IMR-90 (cell line): ENCODE measurements at regions not wholly inside any gene's neighbourhood (a gene's known extent, or its start where the extent isn't known, plus 50 kb on each side); places are given as distances from the start of the nearest gene placed in this dataset.
A peak's percentile ranks its signal among the peaks of the same experiment; 100 is the strongest.

Experiments
- ATAC-seq: fragments of 200-7000 bp; cut with Tn5 transposase; 2 replicates; pipeline ENCODE4 v1.9.1; 2020; ENCODE audit warnings: low read depth, mild to moderate bottlenecking, moderate library complexity
- BruUV-seq: library from RNA; stranded (reverse); fragments of 400-500 nt; replicated peaks from 2 replicates; lab custom pipeline; 2021; lab: Mats Ljungman, UMichigan
- CTCF ChIA-PET: fragments of 300-600 bp; formaldehyde crosslinking; extraction: SDS; loops from one replicate; lab custom pipeline; 2021; ENCODE audit warnings: antibody characterized with exemption; lab: Yijun Ruan, JAX
- POLR2A ChIA-PET: fragments of 300-600 bp; sonication (Branson Sonifier 250); formaldehyde crosslinking; loops from one replicate; lab custom pipeline; 2022; ENCODE audit warnings: antibody characterized with exemption; ENCODE audit not compliant: unreplicated experiment; lab: Charles Lee
- DNase-seq: peaks from one replicate; pipeline ENCODE4 v3.0.0; 2013
- H2AFZ ChIP-seq: replicated peaks from 2 replicates; pipeline ENCODE3; 2013; ENCODE audit warnings: low read length, mild to moderate bottlenecking; ENCODE audit not compliant: poor library complexity
- H2AK5ac ChIP-seq: 2 replicates; pipeline ENCODE4 v1.6.1; 2013; ENCODE audit warnings: low read depth, low read length, inconsistent platforms
- H2AK9ac ChIP-seq: replicated peaks from 2 replicates; pipeline ENCODE3; 2013; ENCODE audit warnings: mild to moderate bottlenecking, low read depth, low read length, moderate library complexity; ENCODE audit not compliant: poor library complexity
- H2BK120ac ChIP-seq: 2 replicates; pipeline ENCODE4 v1.6.1; 2013; ENCODE audit warnings: low read depth, low read length, inconsistent platforms
- H2BK15ac ChIP-seq: 3 replicates; pipeline ENCODE4 v1.6.1; 2013; ENCODE audit warnings: low read depth, low read length, inconsistent platforms
- H2BK20ac ChIP-seq: 2 replicates; pipeline ENCODE4 v1.6.1; 2013; ENCODE audit warnings: low read depth, mild to moderate bottlenecking, inconsistent platforms, low read length, moderate library complexity
- H2BK5ac ChIP-seq: 2 replicates; pipeline ENCODE4 v1.6.1; 2013; ENCODE audit warnings: mild to moderate bottlenecking, low read depth, low read length, inconsistent platforms; ENCODE audit not compliant: poor library complexity, severe bottlenecking
- H3K14ac ChIP-seq: replicated peaks from 2 replicates; pipeline ENCODE4 v1.6.1; 2013; ENCODE audit warnings: low read depth, low read length, inconsistent platforms
- H3K18ac ChIP-seq: 2 replicates; pipeline ENCODE4 v1.6.1; 2013; ENCODE audit warnings: low read depth, low read length, control low read depth
- H3K23ac ChIP-seq: 2 replicates; pipeline ENCODE4 v1.6.1; 2013; ENCODE audit warnings: low read depth, low read length, inconsistent platforms
- H3K27ac ChIP-seq: 2 replicates; pipeline ENCODE4 v1.5.1; 2013; ENCODE audit warnings: mild to moderate bottlenecking, control low read depth, low read length; ENCODE audit not compliant: insufficient read depth
- H3K27me3 ChIP-seq: 2 replicates; pipeline ENCODE4 v1.6.1; 2013; ENCODE audit warnings: low read length; ENCODE audit not compliant: control insufficient read depth, insufficient read depth
- H3K36me3 ChIP-seq: 2 replicates; pipeline ENCODE4 v1.6.1; 2013; ENCODE audit warnings: low read length, mixed read lengths; ENCODE audit not compliant: control insufficient read depth, insufficient read depth
- H3K4ac ChIP-seq: 2 replicates; pipeline ENCODE4 v1.6.1; 2013; ENCODE audit warnings: low read depth, low read length, inconsistent platforms
- H3K4me1 ChIP-seq: 2 replicates; pipeline ENCODE4 v1.6.1; 2013; ENCODE audit warnings: low read length, mixed read lengths; ENCODE audit not compliant: control insufficient read depth, insufficient read depth
- H3K4me2 ChIP-seq: 2 replicates; pipeline ENCODE4 v1.6.1; 2013; ENCODE audit warnings: low read depth, mild to moderate bottlenecking, control low read depth, low read length, moderate library complexity
- H3K4me3 ChIP-seq: 2 replicates; pipeline ENCODE4 v1.5.1; 2013; ENCODE audit warnings: low read depth, mild to moderate bottlenecking, control low read depth, low read length, moderate library complexity; ENCODE audit not compliant: insufficient read depth
- H3K56ac ChIP-seq: 2 replicates; pipeline ENCODE4 v1.6.1; 2013; ENCODE audit warnings: low read length, inconsistent platforms; ENCODE audit not compliant: insufficient read depth; ENCODE audit errors: extremely low read depth
- H3K79me1 ChIP-seq, 2 experiments: 2 replicates each; pipeline ENCODE4 v1.6.1; 2013; ENCODE audit warnings: low read length in 2 of 2, inconsistent platforms in 1 of 2, low read depth in 1 of 2
- H3K9ac ChIP-seq: 2 replicates; pipeline ENCODE4 v1.6.1; 2013; ENCODE audit warnings: low read depth, low read length, control low read depth
- H3K9me1 ChIP-seq: 2 replicates; pipeline ENCODE4 v1.6.1; 2013; ENCODE audit warnings: low read length, inconsistent platforms; ENCODE audit not compliant: insufficient read depth
- H3K9me3 ChIP-seq: 2 replicates; pipeline ENCODE4 v1.6.1; 2013; ENCODE audit warnings: low read length; ENCODE audit not compliant: control insufficient read depth, insufficient read depth
- H4K20me1 ChIP-seq: 2 replicates; pipeline ENCODE4 v1.6.1; 2013; ENCODE audit warnings: low read length, inconsistent platforms; ENCODE audit not compliant: insufficient read depth
- H4K5ac ChIP-seq: 2 replicates; pipeline ENCODE4 v1.6.1; 2013; ENCODE audit warnings: mild to moderate bottlenecking, low read depth, low read length, control low read depth
- H4K8ac ChIP-seq, 2 experiments: 2 replicates each; pipeline ENCODE4 v1.6.1; 2013; ENCODE audit warnings: low read depth in 2 of 2, low read length in 2 of 2, control low read depth in 1 of 2, inconsistent platforms in 1 of 2
- H4K91ac ChIP-seq: 2 replicates; pipeline ENCODE4 v1.6.1; 2013; ENCODE audit warnings: low read depth, low read length, inconsistent platforms; ENCODE audit not compliant: insufficient read depth
- BHLHE40 ChIP-seq: fragments of 150-350 bp; IDR thresholded peaks from 2 replicates; pipeline ENCODE4 v1.6.1; 2016; ENCODE audit warnings: mild to moderate bottlenecking, low read depth, low read length
- CEBPB ChIP-seq: IDR thresholded peaks from 2 replicates; pipeline ENCODE4 v1.6.1; 2012; ENCODE audit warnings: low read depth, low read length, improper control_type of control experiment
- CHD1 ChIP-seq: IDR thresholded peaks from 2 replicates; pipeline ENCODE4 v1.6.1; 2012; ENCODE audit warnings: low read depth, low read length, improper control_type of control experiment
- CTCF ChIP-seq: conservative IDR thresholded peaks from 2 replicates; pipeline ENCODE4 v1.5.1; 2012; ENCODE audit warnings: mild to moderate bottlenecking, low read depth, low read length, improper control_type of control experiment
- ELK1 ChIP-seq: fragments of 150-350 bp; IDR thresholded peaks from 2 replicates; pipeline ENCODE4 v1.6.1; 2016; ENCODE audit warnings: low read depth, mild to moderate bottlenecking, low read length, moderate library complexity, borderline replicate concordance
- FOS ChIP-seq: fragments of 150-350 bp; IDR thresholded peaks from 2 replicates; pipeline ENCODE4 v1.6.1; 2016; ENCODE audit warnings: low read depth, low read length
- MAFK ChIP-seq: IDR thresholded peaks from 2 replicates; pipeline ENCODE4 v1.6.1; 2012; ENCODE audit warnings: low read depth, low read length, improper control_type of control experiment
- MAZ ChIP-seq: IDR thresholded peaks from 2 replicates; pipeline ENCODE4 v1.6.1; 2012; ENCODE audit warnings: low read depth, mild to moderate bottlenecking, low read length, improper control_type of control experiment, moderate library complexity, borderline replicate concordance
- MXI1 ChIP-seq: IDR thresholded peaks from 2 replicates; pipeline ENCODE4 v1.6.1; 2012; ENCODE audit warnings: low read depth, mild to moderate bottlenecking, low read length, moderate library complexity, borderline replicate concordance
- NFE2L2 ChIP-seq: fragments of 150-350 bp; IDR thresholded peaks from 2 replicates; pipeline ENCODE4 v1.6.1; 2016; ENCODE audit warnings: low read depth, mild to moderate bottlenecking, low read length
- POLR2A ChIP-seq: IDR thresholded peaks from 2 replicates; pipeline ENCODE4 v1.6.1; 2012; ENCODE audit warnings: mild to moderate bottlenecking, low read depth, low read length
- RAD21 ChIP-seq: IDR thresholded peaks from 2 replicates; pipeline ENCODE4 v1.6.1; 2012; ENCODE audit warnings: low read length, improper control_type of control experiment
- RCOR1 ChIP-seq: IDR thresholded peaks from 2 replicates; pipeline ENCODE4 v1.6.1; 2012; ENCODE audit warnings: mild to moderate bottlenecking, low read length, improper control_type of control experiment; ENCODE audit not compliant: insufficient replicate concordance
- RFX5 ChIP-seq: IDR thresholded peaks from 2 replicates; pipeline ENCODE4 v1.8.0; 2012; ENCODE audit warnings: low read depth, mild to moderate bottlenecking, low read length, moderate library complexity
- SMC3 ChIP-seq: fragments of 150-350 bp; IDR thresholded peaks from 2 replicates; pipeline ENCODE4 v1.6.1; 2016; ENCODE audit warnings: low read depth, mild to moderate bottlenecking, antibody characterized with exemption, low read length, moderate library complexity
- USF2 ChIP-seq: fragments of 150-350 bp; IDR thresholded peaks from 2 replicates; pipeline ENCODE4 v1.6.1; 2017; ENCODE audit warnings: mild to moderate bottlenecking, antibody characterized with exemption, low read length, low read depth
- WGBS, 2 experiments: methylation state at CpG; one replicate each; pipeline versions ENCODE4 v1.1.5 to v1.1.7; 2013; ENCODE audit warnings: missing lambda C conversion rate in 2 of 2; ENCODE audit not compliant: insufficient read length in 1 of 2; ENCODE audit errors: extremely low coverage in 2 of 2; 5-methylcytosine and 5-hydroxymethylcytosine counted together
- dilution Hi-C: fragments of 300-500 bp; cut with HindIII; formaldehyde crosslinking; loops from one replicate; pipeline ENCODE4 v1.14.3; 2018; ENCODE audit warnings: low sequenced_read_pairs; ENCODE audit not compliant: unreplicated experiment
- in situ Hi-C: fragments of 300-500 bp; cut with MboI; formaldehyde crosslinking; loops from 3 replicates; pipeline ENCODE4 v1.14.3; 2019; ENCODE audit warnings: low sequenced_read_pairs, inconsistent platforms, mixed read lengths
- intact Hi-C: fragments of 100-400 bp; cut with micrococcal nuclease; formaldehyde crosslinking; loops from 2 replicates; pipeline ENCODE4 v1.10.0; 2022

GRCh38 chr13:76724421-76724820 is 161.8 kb downstream of the KCTD12 start:
- no peak overlapping the region for H3K27ac ChIP-seq
- peak overlapping the region; percentile 71 for H2BK120ac ChIP-seq
- peak overlapping the region in 1 of 2 experiments; percentile 61; a peak in 2 of 4 replicates for H4K8ac ChIP-seq
- no CpG with 5 or more reads among the region's 2 CpGs for WGBS, 2 experiments
- peak overlapping the region; percentile 83; the same call in 1 of the 2 replicates for H3K18ac ChIP-seq
- H3K4me1 ChIP-seq, result peaks cover 7% of the 10 kb centered on the region; the same call in 1 of the 2 replicates
- no peaks in the 10 kb centered on the region for H3K27me3 ChIP-seq
- H4K91ac ChIP-seq, result no peak overlapping the region
- H3K4ac ChIP-seq, result peak overlapping the region; percentile 41; the same call in 1 of the 2 replicates
- CTCF ChIA-PET, result interaction anchor here (1.7 kb wide), 1 partner anchor 57 kb away, joined by 6 read pairs; no protein-coding TSS in a partner anchor
- no peaks in the 10 kb centered on the region for H4K20me1 ChIP-seq
- peaks cover 5% of the 10 kb centered on the region; the same call in 1 of the 2 replicates for H3K9me1 ChIP-seq
- H3K36me3 ChIP-seq, result no peaks in the 10 kb centered on the region
- DNase-seq, result no peak
- no peak for ATAC-seq
- intact Hi-C loops (no loop called here), dilution Hi-C loops (no loop called here), in situ Hi-C loops (loop anchor here (25.0 kb wide), 1 partner anchor 1037 kb away; no protein-coding TSS in a partner anchor)
- peak overlapping the region; percentile 91; the same call in 1 of the 2 replicates for H3K14ac ChIP-seq
- H2AK9ac ChIP-seq, result no peak overlapping the region
- H2AK5ac ChIP-seq, result no peak overlapping the region
- H3K4me3 ChIP-seq, result no peak overlapping the region
- H3K4me2 ChIP-seq, result no peak overlapping the region
- H2BK20ac ChIP-seq, result peak overlapping the region; percentile 81
- H3K56ac ChIP-seq, result no peak overlapping the region
- 0 out of 2 replicates have a peak, but pooled peaks cover 2% of the 10 kb centered on the region for H3K9me3 ChIP-seq
- POLR2A ChIA-PET, result no interaction called here
- H3K79me1 ChIP-seq, result no peaks in the 10 kb centered on the region
- BruUV-seq, result no TSS peak
- H4K5ac ChIP-seq, result peak overlapping the region; percentile 59; the same call in 1 of the 2 replicates
- no peak overlapping the region for H2BK15ac ChIP-seq
- peak overlapping the region; percentile 59 for H3K23ac ChIP-seq
- TF ChIP-seq RCOR1 (no peak), NFE2L2 (no peak), RAD21 (no peak), POLR2A (no peak), ELK1 (no peak), RFX5 (no peak), CHD1 (no peak), CTCF (no peak), CEBPB (no peak), MAFK (no peak), SMC3 (no peak), MAZ (no peak), USF2 (no peak), MXI1 (no peak), BHLHE40 (no peak), FOS (no peak)
- H2AFZ ChIP-seq, result no peak overlapping the region
- no peak overlapping the region; the same call in 1 of the 2 replicates for H3K9ac ChIP-seq
- peak overlapping the region; percentile 38 for H2BK5ac ChIP-seq
